CD4-positive, alpha-beta T cell treated with Interferon alpha-2 for 1 hour (primary cell): ENCODE measurements at regions not wholly inside any gene's neighbourhood (a gene's known extent, or its start where the extent isn't known, plus 50 kb on each side); places are given as distances from the start of the nearest gene placed in this dataset.

ENCODE experiments used
- DNase-seq, 2 donors: peaks; one replicate each; pipeline ENCODE4 v3.0.0-alpha.2; 2020 to 2022

DNA sequence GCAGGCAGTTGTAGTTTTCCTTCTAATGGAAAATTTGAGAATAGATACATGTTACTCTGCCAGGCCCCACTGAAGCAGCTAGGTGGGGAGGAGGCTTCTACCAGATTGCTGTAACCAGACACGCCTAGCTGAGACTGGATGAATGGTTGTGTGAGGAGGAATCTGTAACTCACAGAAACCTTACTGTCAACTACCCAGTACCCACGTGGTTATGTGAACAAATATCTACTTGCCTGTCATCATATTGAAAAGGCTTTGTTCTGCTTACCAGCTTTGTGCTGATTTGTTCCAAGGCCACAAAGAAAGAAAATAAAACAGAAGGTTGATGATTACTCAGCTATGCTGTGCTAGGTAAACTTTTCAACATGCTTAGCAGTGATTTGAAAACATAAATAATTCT lies 167.2 kb downstream of the CAPZA3 start:
- DNase-seq: no peak

GRCh38 chr12:18906395-18906794 lies 168.5 kb downstream of the CAPZA3 start:
- no peak for DNase-seq

GRCh38 chr12:18907127-18907526 lies 169.2 kb downstream of the CAPZA3 start:
- DNase-seq: no peak

DNA sequence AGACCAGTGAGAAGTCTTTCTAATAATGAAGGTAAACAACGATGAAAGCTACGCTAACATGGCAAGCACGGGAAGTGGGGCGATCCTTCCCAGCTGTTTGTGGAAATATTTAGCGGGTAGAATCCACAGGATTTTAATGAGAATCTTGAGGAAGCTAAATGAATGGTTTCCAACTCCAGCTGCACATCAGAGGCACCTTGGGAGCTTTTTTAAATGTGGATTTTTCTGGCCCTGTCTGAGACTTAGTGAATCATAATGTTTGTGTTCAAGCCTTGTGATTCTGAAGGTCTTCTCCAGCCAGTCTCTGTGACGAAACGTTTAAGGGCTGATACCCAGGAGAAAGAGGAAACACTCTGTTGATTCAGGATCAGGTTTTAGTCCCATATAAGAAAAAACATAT lies 169.8 kb downstream of the CAPZA3 start:
- DNase-seq: no peak

DNA sequence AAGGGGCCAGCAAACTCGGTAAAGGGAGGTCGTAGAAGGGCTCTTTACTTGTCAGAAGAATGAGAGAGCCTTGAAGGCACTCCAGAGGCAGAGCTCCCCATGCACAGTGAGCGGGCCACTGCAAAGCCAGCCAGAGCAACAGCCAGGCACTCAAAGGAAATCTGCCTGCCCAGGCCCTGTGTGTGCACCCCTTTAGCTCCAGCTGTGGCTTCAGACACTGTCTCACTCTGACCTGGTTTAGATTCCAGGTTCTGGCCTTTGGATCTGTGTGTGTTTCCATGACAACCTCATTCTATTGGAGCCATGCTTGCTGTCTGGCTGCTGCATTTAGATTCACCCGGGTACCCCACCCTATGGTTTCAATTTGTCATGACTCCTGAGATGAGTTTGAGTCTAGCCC lies 170.3 kb downstream of the CAPZA3 start:
- no peak for DNase-seq

DNA sequence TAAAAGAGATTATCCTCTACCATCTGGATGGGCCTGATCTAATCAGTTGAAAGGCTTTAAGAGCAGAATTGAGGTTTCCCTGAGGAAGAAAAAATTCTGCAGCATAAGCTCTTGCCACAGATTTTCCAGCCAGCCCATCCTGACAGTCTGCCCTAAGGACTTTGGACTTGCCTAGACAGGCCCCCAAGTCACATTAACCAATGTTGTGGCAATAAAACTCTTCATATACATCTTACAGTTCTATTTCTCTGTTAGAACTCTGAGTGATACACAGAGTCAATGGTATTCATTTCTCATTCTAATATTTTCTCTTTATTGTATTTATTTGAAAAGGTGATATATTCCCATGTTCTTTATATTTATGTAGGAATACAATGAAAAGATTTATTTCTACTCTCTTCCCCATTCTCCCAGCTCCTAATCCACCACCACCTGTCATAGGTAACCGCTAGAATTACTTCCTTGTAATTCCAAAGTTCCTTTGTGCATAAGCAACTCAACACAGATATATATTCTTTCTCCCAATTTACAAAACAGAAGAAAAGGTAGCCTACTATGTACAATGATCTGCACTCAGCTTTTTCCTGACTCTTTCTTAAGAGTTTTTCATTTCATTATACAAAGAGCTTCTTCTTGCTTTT lies 182.1 kb downstream of the CAPZA3 start:
- no peak for DNase-seq

DNA sequence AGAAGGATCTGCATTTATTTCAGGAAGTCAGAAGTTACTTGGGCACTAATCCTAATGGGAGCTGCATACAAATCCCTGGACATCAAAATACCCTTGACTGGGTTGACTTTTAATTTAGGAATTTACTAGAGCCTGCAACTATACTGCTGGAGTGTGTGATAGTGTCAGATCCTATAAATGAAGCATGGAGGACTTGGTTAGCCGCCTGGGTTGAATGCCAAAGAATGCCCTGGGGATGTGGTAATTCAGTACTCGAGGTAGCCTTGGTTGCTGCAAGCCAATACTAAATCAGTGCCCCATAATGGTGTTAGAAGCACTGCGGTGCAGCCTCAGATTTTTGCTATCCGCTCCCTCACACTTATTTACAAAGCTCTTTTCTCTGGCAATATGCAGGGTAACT lies 184.9 kb downstream of the CAPZA3 start:
- no peak for DNase-seq

DNA sequence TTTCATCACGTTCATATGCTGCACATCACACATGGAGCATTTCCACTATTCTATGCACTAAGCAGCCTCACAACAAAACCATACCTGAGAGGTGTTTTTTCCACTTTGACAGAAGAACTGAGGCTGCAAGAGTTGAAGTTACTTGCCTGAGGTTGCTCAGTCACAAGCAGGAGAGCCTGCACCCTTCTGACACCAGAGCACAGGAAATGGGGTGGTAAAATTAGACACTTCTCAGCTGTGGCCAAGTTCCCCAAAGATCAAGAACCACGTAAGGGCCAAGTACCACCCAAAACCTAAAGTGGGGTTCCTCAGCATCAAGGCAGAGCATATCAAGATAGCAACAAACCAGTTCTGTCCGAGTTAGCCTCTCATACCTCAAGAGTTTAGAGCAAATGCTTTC lies 185.8 kb downstream of the CAPZA3 start:
- DNase-seq: no peak

GRCh38 chr12:18926188-18926587 lies 188.3 kb downstream of the CAPZA3 start:
- DNase-seq: no peak

DNA sequence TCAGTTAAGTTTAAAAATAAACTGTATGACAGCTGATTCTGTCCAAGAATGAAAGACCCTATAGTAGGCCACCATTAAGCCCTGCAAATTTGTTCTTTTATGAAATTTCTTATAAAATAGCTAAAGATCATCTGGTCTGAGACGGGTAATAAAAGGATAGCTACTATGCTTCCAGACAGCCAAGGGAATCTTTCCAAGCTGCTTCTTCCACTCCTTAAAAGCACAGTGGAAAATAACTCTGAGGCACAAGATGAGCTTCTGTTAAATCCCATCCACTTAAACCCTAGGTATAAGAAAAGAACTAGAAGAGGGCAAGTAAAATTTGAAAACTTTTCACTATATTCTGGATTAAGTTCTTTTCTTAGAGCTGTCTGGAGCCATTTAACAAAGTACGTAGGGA lies 194.3 kb downstream of the CAPZA3 start:
- no peak for DNase-seq

DNA sequence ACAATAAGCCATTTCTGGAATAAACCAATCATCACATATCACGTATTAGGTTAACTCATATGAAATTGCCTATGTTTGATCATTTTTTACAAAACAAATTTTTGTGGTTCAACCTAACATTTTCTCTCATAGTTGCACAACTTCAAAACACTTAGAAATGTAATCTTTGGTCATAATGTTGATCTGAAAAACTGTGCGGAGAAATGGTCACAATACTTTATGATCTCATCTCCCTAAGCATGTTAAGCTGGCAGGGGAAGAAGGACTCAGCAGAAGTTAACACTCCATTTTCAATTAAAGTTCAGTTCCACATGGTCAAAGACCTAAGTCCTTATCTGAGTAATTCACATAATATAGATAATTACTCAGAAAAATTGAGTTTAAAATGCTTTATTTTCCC lies 194.8 kb downstream of the CAPZA3 start:
- DNase-seq: no peak

DNA sequence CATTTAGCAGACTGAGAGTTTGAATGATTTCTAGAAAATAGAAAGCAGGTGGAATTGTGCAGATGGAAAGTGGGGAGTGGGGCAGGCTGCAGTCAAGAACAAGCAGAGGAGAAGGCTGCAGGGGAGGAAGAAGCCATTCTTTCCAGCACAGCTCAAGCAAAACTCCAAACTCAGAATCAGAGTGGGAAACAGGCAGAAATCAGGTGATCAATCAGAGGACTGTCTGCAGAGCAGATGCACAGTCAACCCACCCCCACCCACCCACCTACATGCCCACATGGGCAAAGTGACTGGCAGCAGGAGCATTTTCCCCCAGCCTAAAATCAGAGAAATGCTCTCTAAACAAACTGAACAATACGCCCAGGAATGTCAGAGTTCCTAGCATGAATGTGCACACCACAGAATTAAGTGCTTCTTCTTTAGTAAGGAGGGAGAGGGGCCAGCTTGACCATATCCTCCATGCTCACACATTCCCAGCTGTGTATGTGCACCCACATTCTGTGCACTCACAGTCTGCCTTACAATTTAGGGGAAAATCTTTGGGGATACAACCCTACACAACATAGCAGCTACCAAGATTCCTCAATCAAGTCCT lies 194.1 kb upstream of the PLEKHA5 start:
- no peak for DNase-seq

- DNase-seq: no peak
These were observed 190.5 kb upstream of the PLEKHA5 start for GRCh38 chr12:18939051-18939450.

DNA sequence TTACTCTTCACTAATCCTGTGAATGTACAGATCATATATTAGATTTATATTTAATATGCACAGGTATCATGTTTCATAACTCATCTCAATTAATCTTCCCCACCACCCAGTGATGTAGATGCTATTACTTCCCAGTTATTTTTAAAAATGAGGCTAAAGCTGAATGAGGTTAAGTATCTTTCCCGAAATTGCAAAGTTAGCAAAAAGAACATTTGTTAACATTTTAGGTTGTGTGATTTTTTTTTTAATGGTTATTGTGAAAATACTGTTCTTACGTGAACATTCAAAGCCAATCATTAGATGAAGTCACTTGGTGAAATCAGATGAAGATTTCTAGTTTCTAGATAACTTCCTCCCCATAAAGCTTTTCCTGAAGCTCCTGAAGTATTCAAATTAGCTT lies 186.9 kb upstream of the PLEKHA5 start:
- no peak for DNase-seq

GRCh38 chr12:18943200-18943599 lies 186.3 kb upstream of the PLEKHA5 start:
- no peak for DNase-seq

DNA sequence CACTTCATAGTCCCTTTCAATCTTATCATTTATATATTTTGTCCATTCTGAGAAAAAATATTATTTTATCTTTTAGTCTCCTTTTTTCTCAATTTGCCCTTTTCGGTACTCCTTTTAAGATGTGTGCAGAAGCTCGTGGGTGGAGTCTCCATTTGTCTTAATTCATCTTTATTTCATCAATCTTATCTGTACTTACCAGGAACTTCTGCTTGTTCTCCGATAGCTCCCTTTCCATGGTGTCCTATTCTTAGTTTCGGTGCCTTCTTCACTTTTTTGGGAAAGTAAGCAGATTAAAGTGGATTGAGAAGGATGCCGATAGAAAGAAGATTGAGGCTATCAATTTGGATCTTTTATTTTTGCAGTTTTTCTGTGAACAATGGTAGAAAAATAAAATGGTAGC lies 183.4 kb upstream of the PLEKHA5 start:
- no peak for DNase-seq

- DNase-seq: no peak
These were observed 178.3 kb upstream of the PLEKHA5 start for GRCh38 chr12:18951218-18951617.

GRCh38 chr12:18953505-18953904 lies 176.0 kb upstream of the PLEKHA5 start:
- no peak for DNase-seq

GRCh38 chr12:18955594-18955993 lies 173.9 kb upstream of the PLEKHA5 start:
- DNase-seq: no peak

DNA sequence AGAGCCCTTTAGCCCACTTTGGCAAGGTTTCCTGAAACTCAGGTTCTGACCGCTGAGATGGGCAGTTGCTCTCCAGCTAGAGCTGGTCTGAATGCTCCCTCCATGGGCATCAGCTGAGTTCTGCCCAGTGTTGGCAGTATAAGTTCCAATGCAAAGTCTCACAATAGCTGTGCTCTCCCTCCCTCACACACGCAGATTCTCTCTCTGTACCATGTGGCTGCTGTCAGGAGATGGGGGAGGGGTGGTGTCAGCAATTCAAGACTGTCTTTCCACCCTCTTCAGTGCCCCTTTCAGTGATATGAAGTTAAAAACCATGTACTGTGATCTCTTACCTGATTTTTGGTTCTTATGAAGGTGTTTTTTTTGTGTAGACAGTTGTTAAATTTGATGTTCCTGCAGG lies 164.3 kb upstream of the PLEKHA5 start:
- DNase-seq: no peak

DNA sequence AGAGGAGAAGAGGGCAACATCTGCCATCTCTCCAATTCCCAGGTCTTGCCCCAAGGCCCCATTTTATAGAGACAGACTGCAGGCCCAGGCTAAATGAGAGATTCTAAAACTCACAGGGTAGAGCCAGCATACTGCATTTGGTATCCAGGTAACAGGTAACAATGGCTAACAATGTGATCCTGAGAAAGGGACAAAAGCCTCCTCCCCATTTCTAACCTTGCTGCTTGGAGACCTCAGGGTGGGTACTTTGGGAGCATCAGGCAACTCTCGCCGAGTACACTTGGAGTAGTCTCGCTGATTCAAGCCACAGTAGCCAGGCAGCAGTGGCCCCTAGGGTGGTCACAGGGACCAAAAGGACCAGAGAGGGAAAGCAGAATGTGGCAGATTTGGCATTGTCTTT lies 162.6 kb upstream of the PLEKHA5 start:
- DNase-seq: no peak

- DNase-seq: no peak
These were observed 161.7 kb upstream of the PLEKHA5 start for GRCh38 chr12:18967814-18968213.

GRCh38 chr12:18969512-18969911 lies 160.0 kb upstream of the PLEKHA5 start:
- DNase-seq: no peak

DNA sequence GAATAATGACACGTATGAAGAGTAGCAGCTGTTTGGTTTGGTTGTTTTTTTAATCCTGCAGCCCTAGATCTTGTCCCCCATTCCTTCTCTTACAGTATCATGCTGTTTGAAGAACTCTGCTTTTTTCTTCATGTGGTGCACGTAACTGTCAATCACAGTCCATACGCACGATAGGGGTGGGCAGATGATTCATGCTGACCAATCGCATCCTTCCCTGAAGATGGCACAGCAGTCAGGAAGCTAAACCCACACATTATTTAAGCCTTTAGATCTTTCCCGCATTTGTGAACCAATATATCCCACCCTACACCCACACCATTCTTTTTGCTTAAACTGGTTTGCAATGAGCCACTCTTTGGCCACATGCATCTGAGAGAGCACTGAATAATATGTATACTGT lies 158.9 kb upstream of the PLEKHA5 start:
- DNase-seq: no peak

GRCh38 chr12:18971932-18972331 lies 157.6 kb upstream of the PLEKHA5 start:
- DNase-seq: no peak
